ENCODE measurements at regions not wholly inside any gene's neighbourhood (a gene's known extent, or its start where the extent isn't known, plus 50 kb on each side); places are given as distances from the start of the nearest gene placed in this dataset.
"Not testable (repeated sequence)": the region's sequence is repeated elsewhere in the genome, so short reads cannot be mapped to it uniquely, and the experiment has no call there.

- no peak for DNase-seq
These were observed 767.3 kb downstream of the FAM181B start for GRCh38 chr11:81966340-81966739.

- DNase-seq, result no peak
These were observed 770.6 kb downstream of the FAM181B start for GRCh38 chr11:81963018-81963417.

GRCh38 chr11:81960443-81960842 is 773.2 kb downstream of the FAM181B start:
- DNase-seq, result no peak

GRCh38 chr11:81959341-81959740 is 774.3 kb downstream of the FAM181B start:
- DNase-seq, result no peak

GRCh38 chr11:81954301-81954700 is 779.4 kb downstream of the FAM181B start:
- not testable (repeated sequence) for DNase-seq

GRCh38 chr11:81946831-81947230 is 786.8 kb downstream of the FAM181B start:
- DNase-seq, result no peak

- no peak for DNase-seq
These were observed 791.0 kb downstream of the FAM181B start for GRCh38 chr11:81942646-81943045.

- DNase-seq, result no peak
These were observed 791.7 kb downstream of the FAM181B start for GRCh38 chr11:81941998-81942397.

- DNase-seq, result no peak
These were observed 801.4 kb downstream of the FAM181B start for GRCh38 chr11:81932303-81932702.

GRCh38 chr11:81920205-81920604 is 813.5 kb downstream of the FAM181B start:
- no peak for DNase-seq

GRCh38 chr11:81916451-81916850 is 817.2 kb downstream of the FAM181B start:
- DNase-seq, result no peak

GRCh38 chr11:81915045-81915444 is 818.6 kb downstream of the FAM181B start:
- no peak for DNase-seq

GRCh38 chr11:81913793-81914192 is 819.9 kb downstream of the FAM181B start:
- no peak for DNase-seq

- no peak for DNase-seq
These were observed 825.7 kb downstream of the FAM181B start for GRCh38 chr11:81907996-81908395.

- DNase-seq, result no peak
These were observed 834.5 kb downstream of the FAM181B start for GRCh38 chr11:81899156-81899555.

- no peak for DNase-seq
These were observed 836.0 kb downstream of the FAM181B start for GRCh38 chr11:81897639-81898038.

- DNase-seq, result no peak
These were observed 838.4 kb downstream of the FAM181B start for GRCh38 chr11:81895258-81895657.

GRCh38 chr11:81892770-81893635 is 840.7 kb downstream of the FAM181B start:
- no peak for DNase-seq

GRCh38 chr11:81888391-81888790 is 845.3 kb downstream of the FAM181B start:
- no peak for DNase-seq

GRCh38 chr11:81887671-81888070 is 846.0 kb downstream of the FAM181B start:
- DNase-seq, result no peak

- DNase-seq, result no peak
These were observed 847.1 kb downstream of the FAM181B start for GRCh38 chr11:81886406-81887075.

GRCh38 chr11:81874635-81875034 is 859.0 kb downstream of the FAM181B start:
- DNase-seq, result no peak

GRCh38 chr11:81870815-81871214 is 862.8 kb downstream of the FAM181B start:
- no peak for DNase-seq

GRCh38 chr11:81870066-81870412 is 863.6 kb downstream of the FAM181B start:
- DNase-seq, result no peak

All from midbrain (tissue), 1 donor.